Body of pancreas (tissue), 4 donors: ENCODE measurements at regions not wholly inside any gene's neighbourhood (a gene's known extent, or its start where the extent isn't known, plus 50 kb on each side); places are given as distances from the start of the nearest gene placed in this dataset.

Experiments
- CTCF ChIP-seq, 7 experiments: fragments of 450-650 bp in 4 of 7; fragments of 200-600 bp in 3 of 7; sonication (generic) in 3 of 7; IDR thresholded peaks; one replicate each; pipeline ENCODE4 v1.5.1; 2016 to 2019; ENCODE audit warnings: antibody characterized with exemption in 7 of 7
- POLR2A ChIP-seq, 3 donors: fragments of 450-650 bp; IDR thresholded peaks; one replicate each; pipeline ENCODE4 v1.6.1; 2016; ENCODE audit warnings: antibody characterized with exemption in 3 of 3, mild to moderate bottlenecking in 2 of 3

- TF ChIP-seq CTCF (IDR thresholded peaks at IDR 0.05) (no peak), POLR2A (IDR thresholded peaks at IDR 0.05) (no peak)
These were observed 66.2 kb downstream of the MAIP1 start for GRCh38 chr2:200021449-200022114.
